HFF-Myc (cell line): ENCODE measurements at regions not wholly inside any gene's neighbourhood (a gene's known extent, or its start where the extent isn't known, plus 50 kb on each side); places are given as distances from the start of the nearest gene placed in this dataset.

Experiments used
- DNase-seq: peaks from one replicate; pipeline ENCODE4 v3.0.0-alpha.2; 2011; ENCODE audit warnings: low read depth; ENCODE audit errors: extremely low read depth
- H3K4me3 ChIP-seq: replicated peaks from 2 replicates; pipeline ENCODE4 v1.5.1; 2011; ENCODE audit warnings: low read depth, mild to moderate bottlenecking, control low read depth, low read length
- TF ChIP-seq, protein P1 (sequence below): IDR thresholded peaks from 2 replicates; pipeline ENCODE4 v1.5.1; 2012; ENCODE audit warnings: mild to moderate bottlenecking, low read depth, low read length, control low read depth; ENCODE audit errors: missing control alignments

GRCh38 chr16:85208181-85208580 is 95.9 kb upstream of the CIBAR2 start:
- no peak for DNase-seq
- H3K4me3 ChIP-seq: no peak overlapping the region
- TF ChIP-seq, protein P1, sequence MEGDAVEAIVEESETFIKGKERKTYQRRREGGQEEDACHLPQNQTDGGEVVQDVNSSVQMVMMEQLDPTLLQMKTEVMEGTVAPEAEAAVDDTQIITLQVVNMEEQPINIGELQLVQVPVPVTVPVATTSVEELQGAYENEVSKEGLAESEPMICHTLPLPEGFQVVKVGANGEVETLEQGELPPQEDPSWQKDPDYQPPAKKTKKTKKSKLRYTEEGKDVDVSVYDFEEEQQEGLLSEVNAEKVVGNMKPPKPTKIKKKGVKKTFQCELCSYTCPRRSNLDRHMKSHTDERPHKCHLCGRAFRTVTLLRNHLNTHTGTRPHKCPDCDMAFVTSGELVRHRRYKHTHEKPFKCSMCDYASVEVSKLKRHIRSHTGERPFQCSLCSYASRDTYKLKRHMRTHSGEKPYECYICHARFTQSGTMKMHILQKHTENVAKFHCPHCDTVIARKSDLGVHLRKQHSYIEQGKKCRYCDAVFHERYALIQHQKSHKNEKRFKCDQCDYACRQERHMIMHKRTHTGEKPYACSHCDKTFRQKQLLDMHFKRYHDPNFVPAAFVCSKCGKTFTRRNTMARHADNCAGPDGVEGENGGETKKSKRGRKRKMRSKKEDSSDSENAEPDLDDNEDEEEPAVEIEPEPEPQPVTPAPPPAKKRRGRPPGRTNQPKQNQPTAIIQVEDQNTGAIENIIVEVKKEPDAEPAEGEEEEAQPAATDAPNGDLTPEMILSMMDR: no peak

DNA sequence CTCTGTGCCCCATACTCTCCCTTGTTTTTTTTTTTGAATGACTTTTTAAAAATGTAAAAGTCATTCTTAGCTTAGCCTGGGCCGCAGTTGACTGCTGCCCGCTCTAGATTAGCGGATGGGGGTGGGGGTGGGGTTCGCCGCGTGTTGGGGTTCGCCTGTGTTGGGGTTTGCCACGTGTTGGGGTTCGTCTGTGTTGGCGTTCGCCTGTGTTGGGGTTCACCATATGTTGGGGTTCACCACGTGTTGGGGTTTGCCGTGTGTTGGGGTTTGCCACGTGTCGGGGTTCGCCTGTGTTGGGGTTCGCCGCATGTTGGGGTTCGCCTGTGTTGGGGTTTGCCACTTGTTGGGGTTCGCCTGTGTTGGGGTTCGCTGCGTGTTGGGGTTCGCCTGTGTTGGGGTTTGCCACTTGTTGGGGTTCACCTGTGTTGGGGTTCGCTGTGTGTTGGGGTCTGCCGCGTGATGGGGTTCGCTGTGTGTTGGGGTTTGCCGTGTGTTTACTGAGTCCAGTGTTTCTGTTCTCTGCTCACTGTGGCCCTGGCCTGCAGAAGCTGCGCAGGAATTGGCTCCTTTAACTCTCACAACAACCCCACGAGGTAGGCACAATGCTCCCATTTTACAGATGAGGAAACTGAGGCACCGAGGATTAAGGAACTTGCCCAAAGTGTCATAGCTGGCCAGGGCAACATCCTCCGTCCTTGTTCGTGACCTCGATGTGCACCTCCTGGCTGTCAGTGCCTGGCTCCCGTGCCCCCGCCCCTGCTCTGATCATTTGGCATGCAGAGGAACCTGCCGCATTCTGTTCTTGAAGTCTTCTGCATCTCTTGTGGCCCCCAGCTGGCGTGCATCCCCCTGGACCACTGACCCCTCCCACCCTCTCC is 96.6 kb upstream of the CIBAR2 start:
- TF ChIP-seq, protein P1: no peak
- H3K4me3 ChIP-seq: no peak overlapping the region
- no peak for DNase-seq

- TF ChIP-seq, protein P1: no peak
- H3K4me3 ChIP-seq: no peak overlapping the region
- no peak for DNase-seq
Measured at GRCh38 chr16:85209526-85210121, 97.4 kb upstream of the CIBAR2 start.

GRCh38 chr16:85210423-85211169 is 98.3 kb upstream of the CIBAR2 start:
- H3K4me3 ChIP-seq: no peak overlapping the region
- TF ChIP-seq, protein P1: no peak
- no peak for DNase-seq

GRCh38 chr16:85211271-85211801 is 99.1 kb upstream of the CIBAR2 start:
- TF ChIP-seq, protein P1: no peak
- no peak for DNase-seq
- no peak overlapping the region for H3K4me3 ChIP-seq

GRCh38 chr16:85213926-85214675 is 101.8 kb upstream of the CIBAR2 start:
- no peak for DNase-seq
- no peak overlapping the region for H3K4me3 ChIP-seq
- TF ChIP-seq, protein P1: no peak
